ENCODE measurements at regions not wholly inside any gene's neighbourhood (a gene's known extent, or its start where the extent isn't known, plus 50 kb on each side); places are given as distances from the start of the nearest gene placed in this dataset.
A peak's percentile ranks its signal among the peaks of the same experiment; 100 is the strongest.

GRCh38 chr2:120884472-120885290 is 149.0 kb downstream of the GLI2 start:
- DNase-seq: peak; percentile 49

- no peak for DNase-seq
Measured at GRCh38 chr2:120885321-120885720, 149.7 kb downstream of the GLI2 start.

GRCh38 chr2:120885749-120886148 is 150.1 kb downstream of the GLI2 start:
- DNase-seq: no peak

- no peak for DNase-seq
Measured at GRCh38 chr2:120886534-120887319, 151.1 kb downstream of the GLI2 start.

- DNase-seq: peak; percentile 41
Measured at GRCh38 chr2:120887320-120887697, 151.6 kb downstream of the GLI2 start.

- no peak for DNase-seq
Measured at GRCh38 chr2:120887741-120888231, 152.1 kb downstream of the GLI2 start.

GRCh38 chr2:120888851-120889250 is 153.2 kb downstream of the GLI2 start:
- no peak for DNase-seq

- DNase-seq: no peak
Measured at GRCh38 chr2:120889936-120890335, 154.3 kb downstream of the GLI2 start.

GRCh38 chr2:120890566-120891360 is 155.1 kb downstream of the GLI2 start:
- DNase-seq: no peak

- no peak for DNase-seq
Measured at GRCh38 chr2:120892271-120892966, 156.8 kb downstream of the GLI2 start.

- DNase-seq: peak; percentile 72
Measured at GRCh38 chr2:120892967-120893667, 157.4 kb downstream of the GLI2 start.

- no peak for DNase-seq
Measured at GRCh38 chr2:120893811-120894584, 158.3 kb downstream of the GLI2 start.

- no peak for DNase-seq
Measured at GRCh38 chr2:120894966-120895365, 159.3 kb downstream of the GLI2 start.

- no peak for DNase-seq
Measured at GRCh38 chr2:120896126-120896525, 160.5 kb downstream of the GLI2 start.

GRCh38 chr2:120896901-120897300 is 161.2 kb downstream of the GLI2 start:
- DNase-seq: no peak

GRCh38 chr2:120897399-120897798 is 161.7 kb downstream of the GLI2 start:
- DNase-seq: no peak

GRCh38 chr2:120898496-120898895 is 162.8 kb downstream of the GLI2 start:
- no peak for DNase-seq

- no peak for DNase-seq
Measured at GRCh38 chr2:120898961-120899750, 163.5 kb downstream of the GLI2 start.

- DNase-seq: no peak
Measured at GRCh38 chr2:120899771-120900170, 164.1 kb downstream of the GLI2 start.

- no peak for DNase-seq
Measured at GRCh38 chr2:120901201-120901600, 165.5 kb downstream of the GLI2 start.
